ENCODE measurements at regions not wholly inside any gene's neighbourhood (a gene's known extent, or its start where the extent isn't known, plus 50 kb on each side); places are given as distances from the start of the nearest gene placed in this dataset.

GRCh38 chr14:97771340-97772045 lies 974.3 kb downstream of the VRK1 start:
- no peak for TF ChIP-seq POLR2A (IDR thresholded peaks at IDR 0.05)
- peak in 2 of 3 donors; percentile 41 to 71 for TF ChIP-seq POLR2AphosphoS5 (IDR thresholded peaks at IDR 0.05)

All from breast epithelium (tissue), 3 donors.